Ectodermal cell (in vitro differentiated cells): ENCODE measurements at regions not wholly inside any gene's neighbourhood (a gene's known extent, or its start where the extent isn't known, plus 50 kb on each side); places are given as distances from the start of the nearest gene placed in this dataset.

Experiments
- H3K27ac ChIP-seq: 2 replicates; pipeline ENCODE4 v1.7.0; 2013; ENCODE audit warnings: mild to moderate bottlenecking, low read depth, low read length; ENCODE audit not compliant: insufficient read depth, poor library complexity, severe bottlenecking
- H3K27me3 ChIP-seq: 2 replicates; pipeline ENCODE4 v1.7.0; 2013; ENCODE audit warnings: mild to moderate bottlenecking, low read length; ENCODE audit not compliant: insufficient read depth, control insufficient read depth, poor library complexity, severe bottlenecking
- H3K36me3 ChIP-seq: one replicate; pipeline ENCODE4 v1.7.0; 2013; ENCODE audit warnings: low read length; ENCODE audit not compliant: control insufficient read depth, insufficient read depth
- H3K4me1 ChIP-seq: one replicate; pipeline ENCODE4 v1.7.0; 2013; ENCODE audit warnings: low read length; ENCODE audit not compliant: control insufficient read depth, insufficient read depth
- H3K4me3 ChIP-seq: 2 replicates; pipeline ENCODE4 v1.7.0; 2013; ENCODE audit warnings: low read depth, low read length, control low read depth; ENCODE audit not compliant: insufficient read depth
- H3K9me3 ChIP-seq: 2 replicates; pipeline ENCODE4 v1.7.0; 2013; ENCODE audit warnings: mild to moderate bottlenecking, low read length, moderate library complexity; ENCODE audit not compliant: control insufficient read depth
- WGBS, 2 experiments: methylation state at CpG; one replicate each; pipeline ENCODE4 v1.1.7; 2013; ENCODE audit warnings: missing lambda C conversion rate in 2 of 2; 5-methylcytosine and 5-hydroxymethylcytosine counted together

GRCh38 chr10:4033341-4033896, 248.4 kb upstream of the KLF6 start:
- no peaks in the 10 kb centered on the region for H3K27me3 ChIP-seq
- H3K36me3 ChIP-seq = no peaks in the 10 kb centered on the region
- no peaks in the 10 kb centered on the region for H3K4me1 ChIP-seq
- H3K9me3 ChIP-seq = no peaks in the 10 kb centered on the region
- no peak overlapping the region for H3K4me3 ChIP-seq
- 96 to 98% methylated on average over 8 of the region's 8 CpGs for WGBS, 2 experiments
- H3K27ac ChIP-seq = no peak overlapping the region

GRCh38 chr10:4029866-4030265, 244.9 kb upstream of the KLF6 start:
- WGBS, 2 experiments = 97% methylated on average over 6 to 8 of the region's 8 CpGs
- H3K36me3 ChIP-seq = no peaks in the 10 kb centered on the region
- no peaks in the 10 kb centered on the region for H3K4me1 ChIP-seq
- no peaks in the 10 kb centered on the region for H3K27me3 ChIP-seq
- H3K27ac ChIP-seq = no peak overlapping the region
- no peak overlapping the region for H3K4me3 ChIP-seq
- H3K9me3 ChIP-seq = no peaks in the 10 kb centered on the region

GRCh38 chr10:4028854-4029583, 244.0 kb upstream of the KLF6 start:
- Histone ChIP-seq H3K4me3 (no peak overlapping the region), H3K27ac (no peak overlapping the region), H3K27me3 (no peaks in the 10 kb centered on the region), H3K4me1 (no peaks in the 10 kb centered on the region), H3K9me3 (no peaks in the 10 kb centered on the region), H3K36me3 (no peaks in the 10 kb centered on the region)
- 91 to 93% methylated on average over 5 of the region's 6 CpGs for WGBS, 2 experiments

- Histone ChIP-seq H3K27ac (no peak overlapping the region), H3K9me3 (no peaks in the 10 kb centered on the region), H3K36me3 (no peaks in the 10 kb centered on the region), H3K4me1 (no peaks in the 10 kb centered on the region), H3K4me3 (no peak overlapping the region), H3K27me3 (no peaks in the 10 kb centered on the region)
- 86 to 90% methylated on average over 5 of the region's 5 CpGs for WGBS, 2 experiments
These were observed 243.0 kb upstream of the KLF6 start for GRCh38 chr10:4028027-4028471.

GRCh38 chr10:4025339-4025738, 240.3 kb upstream of the KLF6 start:
- H3K4me1 ChIP-seq = no peaks in the 10 kb centered on the region
- H3K27me3 ChIP-seq = no peaks in the 10 kb centered on the region
- H3K36me3 ChIP-seq = no peaks in the 10 kb centered on the region
- WGBS, 2 experiments = 95 to 98% methylated on average over 4 of the region's 4 CpGs
- H3K27ac ChIP-seq = no peak overlapping the region
- no peak overlapping the region for H3K4me3 ChIP-seq
- H3K9me3 ChIP-seq = no peaks in the 10 kb centered on the region

GRCh38 chr10:4024516-4025245, 239.7 kb upstream of the KLF6 start:
- Histone ChIP-seq H3K36me3 (no peaks in the 10 kb centered on the region), H3K4me1 (no peaks in the 10 kb centered on the region), H3K4me3 (no peak overlapping the region), H3K27me3 (no peaks in the 10 kb centered on the region), H3K27ac (no peak overlapping the region), H3K9me3 (no peaks in the 10 kb centered on the region)
- 93 to 94% methylated on average over 13 to 14 of the region's 14 CpGs for WGBS, 2 experiments

- Histone ChIP-seq H3K4me3 (no peak overlapping the region), H3K9me3 (no peaks in the 10 kb centered on the region), H3K27ac (no peak overlapping the region), H3K27me3 (no peaks in the 10 kb centered on the region), H3K4me1 (no peaks in the 10 kb centered on the region), H3K36me3 (no peaks in the 10 kb centered on the region)
- WGBS, 2 experiments = 89 to 92% methylated on average over 16 to 17 of the region's 17 CpGs
These were observed 239.0 kb upstream of the KLF6 start for GRCh38 chr10:4024027-4024426.

GRCh38 chr10:4022473-4022872, 237.5 kb upstream of the KLF6 start:
- Histone ChIP-seq H3K9me3 (no peaks in the 10 kb centered on the region), H3K27ac (no peak overlapping the region), H3K27me3 (no peaks in the 10 kb centered on the region), H3K4me3 (no peak overlapping the region), H3K36me3 (no peaks in the 10 kb centered on the region), H3K4me1 (no peaks in the 10 kb centered on the region)
- 92 to 95% methylated on average over 7 of the region's 7 CpGs for WGBS, 2 experiments

- Histone ChIP-seq H3K36me3 (no peaks in the 10 kb centered on the region), H3K27me3 (no peaks in the 10 kb centered on the region), H3K9me3 (no peaks in the 10 kb centered on the region), H3K4me1 (no peaks in the 10 kb centered on the region), H3K27ac (no peak overlapping the region), H3K4me3 (no peak overlapping the region)
- 93 to 96% methylated on average over 5 of the region's 5 CpGs for WGBS, 2 experiments
These were observed 235.6 kb upstream of the KLF6 start for GRCh38 chr10:4020631-4021030.

GRCh38 chr10:4018054-4018511, 233.1 kb upstream of the KLF6 start:
- Histone ChIP-seq H3K27me3 (no peaks in the 10 kb centered on the region), H3K36me3 (no peaks in the 10 kb centered on the region), H3K9me3 (no peaks in the 10 kb centered on the region), H3K4me3 (no peak overlapping the region), H3K27ac (no peak overlapping the region), H3K4me1 (no peaks in the 10 kb centered on the region)
- 89 to 97% methylated on average over 4 of the region's 4 CpGs for WGBS, 2 experiments
